ENCODE measurements at regions not wholly inside any gene's neighbourhood (a gene's known extent, or its start where the extent isn't known, plus 50 kb on each side); places are given as distances from the start of the nearest gene placed in this dataset.

- DNase-seq (ENCODE audit: low read depth) = no peak
- no peak for TF ChIP-seq CTCF (conservative IDR thresholded peaks at IDR 0.05; ENCODE audit: control insufficient read depth, insufficient read depth, low read depth, low read length)
- no peak overlapping the region for H3K4me3 ChIP-seq (ENCODE audit: control insufficient read depth, low read depth, low read length)
Measured at GRCh38 chr4:25547343-25547742, 108.3 kb upstream of the SLC34A2 start.

- no peak overlapping the region for H3K4me3 ChIP-seq (ENCODE audit: control insufficient read depth, low read depth, low read length)
Measured at GRCh38 chr4:25549413-25549812, 106.2 kb upstream of the SLC34A2 start.

DNA sequence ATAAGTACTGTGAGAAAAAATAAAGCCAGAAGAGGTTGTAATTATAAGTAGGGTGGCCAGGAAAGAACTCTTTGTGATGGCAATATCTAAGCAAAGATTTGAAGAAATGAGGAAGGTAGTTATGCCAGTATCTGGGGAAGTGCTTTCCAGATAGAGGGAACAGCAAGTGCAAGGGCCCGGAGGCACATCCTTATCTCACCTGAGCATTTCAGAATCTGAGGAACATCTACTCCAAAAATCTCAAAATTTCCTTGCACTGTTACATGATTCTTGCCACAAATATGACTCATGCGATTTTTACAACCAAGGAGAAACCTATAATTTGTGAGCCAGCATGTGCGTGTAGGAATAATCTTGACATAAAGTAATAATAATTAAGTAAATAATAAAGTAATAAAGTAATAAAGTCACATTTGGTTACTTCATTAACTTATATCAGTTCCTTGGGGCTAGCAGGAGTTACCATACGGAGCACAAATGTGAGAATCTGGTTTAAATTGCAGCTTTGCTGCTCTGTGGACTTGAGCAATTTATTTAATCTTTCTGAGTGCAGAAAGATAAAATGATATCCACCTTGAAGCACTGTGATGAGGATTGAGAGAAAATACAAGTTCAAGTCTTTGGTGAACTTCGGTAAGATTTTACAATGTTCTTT lies 105.1 kb upstream of the SLC34A2 start:
- no peak for DNase-seq (ENCODE audit: low read depth)
- no peak overlapping the region for H3K4me3 ChIP-seq (ENCODE audit: control insufficient read depth, low read depth, low read length)
- no peak for TF ChIP-seq CTCF (conservative IDR thresholded peaks at IDR 0.05; ENCODE audit: control insufficient read depth, insufficient read depth, low read depth, low read length)

More at GRCh38 chr4:25549413-25549812, 106.2 kb upstream of the SLC34A2 start:
- DNase-seq (ENCODE audit: low read depth) = no peak
- TF ChIP-seq CTCF (conservative IDR thresholded peaks at IDR 0.05; ENCODE audit: control insufficient read depth, insufficient read depth, low read depth, low read length) = no peak

DNA sequence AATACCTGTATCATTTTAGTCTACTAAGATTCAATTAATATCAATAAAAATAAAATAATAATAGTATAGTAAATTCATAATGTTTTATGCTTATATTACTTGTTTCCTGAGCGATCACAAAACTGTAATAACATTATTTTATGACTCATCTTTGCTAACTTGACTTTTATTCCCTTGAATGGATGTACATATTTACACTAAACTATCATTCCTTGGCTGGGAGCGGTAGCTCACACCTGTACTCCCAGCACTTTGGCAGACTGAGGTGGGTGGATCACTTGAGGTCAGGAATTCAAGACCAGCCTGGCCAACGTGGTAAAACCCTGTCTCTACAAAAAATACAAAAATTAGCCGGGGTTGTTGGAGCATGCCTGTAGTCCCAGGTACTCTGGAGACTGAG lies 104.0 kb upstream of the SLC34A2 start:
- H3K4me3 ChIP-seq (ENCODE audit: control insufficient read depth, low read depth, low read length) = no peak overlapping the region
- TF ChIP-seq CTCF (conservative IDR thresholded peaks at IDR 0.05; ENCODE audit: control insufficient read depth, insufficient read depth, low read depth, low read length) = no peak
- no peak for DNase-seq (ENCODE audit: low read depth)

GRCh38 chr4:25552580-25553271 lies 102.9 kb upstream of the SLC34A2 start:
- no peak for TF ChIP-seq CTCF (conservative IDR thresholded peaks at IDR 0.05; ENCODE audit: control insufficient read depth, insufficient read depth, low read depth, low read length)
- no peak overlapping the region for H3K4me3 ChIP-seq (ENCODE audit: control insufficient read depth, low read depth, low read length)

DNA sequence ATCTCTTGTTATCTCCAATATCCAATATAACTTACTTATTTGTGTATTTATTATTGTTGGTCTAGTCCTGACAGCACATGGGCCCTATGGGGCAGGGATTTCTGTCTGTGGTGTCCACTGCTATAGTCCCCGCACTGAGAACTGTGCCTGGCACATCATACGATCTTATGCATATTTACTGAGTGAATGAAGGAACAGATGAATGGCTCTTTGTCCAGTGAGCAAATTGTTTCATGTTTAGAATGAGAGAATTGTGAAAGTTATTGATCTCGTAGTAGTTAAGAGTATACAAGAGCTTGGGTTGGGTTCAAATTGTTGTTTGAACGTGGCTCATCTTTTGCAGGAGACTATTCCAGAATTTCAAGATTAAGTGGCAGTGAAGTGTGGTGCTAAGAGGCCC lies 96.1 kb upstream of the SLC34A2 start:
- DNase-seq (ENCODE audit: low read depth) = no peak
- no peak overlapping the region for H3K4me3 ChIP-seq (ENCODE audit: control insufficient read depth, low read depth, low read length)
- TF ChIP-seq CTCF (conservative IDR thresholded peaks at IDR 0.05; ENCODE audit: control insufficient read depth, insufficient read depth, low read depth, low read length) = no peak

More at GRCh38 chr4:25552580-25553271, 102.9 kb upstream of the SLC34A2 start:
- no peak for DNase-seq (ENCODE audit: low read depth)
